Upper lobe of right lung (tissue), 1 donor: ENCODE measurements at regions not wholly inside any gene's neighbourhood (a gene's known extent, or its start where the extent isn't known, plus 50 kb on each side); places are given as distances from the start of the nearest gene placed in this dataset.
"Not testable (repeated sequence)": the region's sequence is repeated elsewhere in the genome, so short reads cannot be mapped to it uniquely, and the experiment has no call there.

Experiments
- ATAC-seq: fragments of 200-7000 bp; cut with Tn5 transposase; one replicate; pipeline ENCODE4 v1.9.1; 2020; ENCODE audit warnings: mild to moderate bottlenecking, moderate library complexity
- DNase-seq: peaks from one replicate; pipeline ENCODE4 v3.0.0-alpha.2; 2020
- H3K27ac ChIP-seq: fragments of 200-600 bp; one replicate; pipeline ENCODE4 v1.8.0; 2022
- H3K27me3 ChIP-seq: fragments of 200-600 bp; one replicate; pipeline ENCODE4 v1.8.0; 2022; ENCODE audit warnings: mild to moderate bottlenecking
- H3K36me3 ChIP-seq: fragments of 200-600 bp; one replicate; pipeline ENCODE4 v1.8.0; 2022
- H3K4me1 ChIP-seq: fragments of 200-600 bp; one replicate; pipeline ENCODE4 v1.8.0; 2022
- H3K4me3 ChIP-seq: fragments of 200-600 bp; one replicate; pipeline ENCODE4 v1.8.0; 2022; ENCODE audit warnings: mild to moderate bottlenecking
- H3K9me3 ChIP-seq: fragments of 200-600 bp; one replicate; pipeline ENCODE4 v1.8.0; 2022
- intact Hi-C: fragments of 100-400 bp; cut with DNase I; formaldehyde crosslinking; loops from one replicate; pipeline ENCODE4 v1.11.0; 2022
- donor health status: DM: no; HTN: yes; CAD: no; lungs with severe emphysema.

DNA sequence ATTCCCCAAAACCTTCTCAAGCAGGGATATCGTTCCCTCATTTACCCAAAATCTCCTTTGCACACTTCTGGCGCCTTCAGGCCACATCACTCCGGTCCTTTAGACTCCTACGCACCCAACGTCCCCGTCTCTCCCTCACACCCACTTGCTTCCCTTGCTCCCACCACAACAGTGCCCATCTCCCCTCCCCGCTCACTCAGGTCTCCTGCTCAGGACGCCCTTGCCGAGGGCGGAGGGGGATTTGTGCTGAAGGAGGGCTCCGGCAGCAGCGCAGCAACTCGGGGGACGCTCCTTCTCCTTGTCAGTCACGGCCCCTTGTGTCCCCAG lies 71.6 kb downstream of the PCMTD2 start:
- H3K4me1 ChIP-seq, DNase-seq, ATAC-seq, H3K36me3 ChIP-seq, H3K9me3 ChIP-seq, H3K27ac ChIP-seq, intact Hi-C loops, H3K4me3 ChIP-seq: not testable (repeated sequence)
- H3K27me3 ChIP-seq = peaks cover 17% of the 10 kb centered on the region

DNA sequence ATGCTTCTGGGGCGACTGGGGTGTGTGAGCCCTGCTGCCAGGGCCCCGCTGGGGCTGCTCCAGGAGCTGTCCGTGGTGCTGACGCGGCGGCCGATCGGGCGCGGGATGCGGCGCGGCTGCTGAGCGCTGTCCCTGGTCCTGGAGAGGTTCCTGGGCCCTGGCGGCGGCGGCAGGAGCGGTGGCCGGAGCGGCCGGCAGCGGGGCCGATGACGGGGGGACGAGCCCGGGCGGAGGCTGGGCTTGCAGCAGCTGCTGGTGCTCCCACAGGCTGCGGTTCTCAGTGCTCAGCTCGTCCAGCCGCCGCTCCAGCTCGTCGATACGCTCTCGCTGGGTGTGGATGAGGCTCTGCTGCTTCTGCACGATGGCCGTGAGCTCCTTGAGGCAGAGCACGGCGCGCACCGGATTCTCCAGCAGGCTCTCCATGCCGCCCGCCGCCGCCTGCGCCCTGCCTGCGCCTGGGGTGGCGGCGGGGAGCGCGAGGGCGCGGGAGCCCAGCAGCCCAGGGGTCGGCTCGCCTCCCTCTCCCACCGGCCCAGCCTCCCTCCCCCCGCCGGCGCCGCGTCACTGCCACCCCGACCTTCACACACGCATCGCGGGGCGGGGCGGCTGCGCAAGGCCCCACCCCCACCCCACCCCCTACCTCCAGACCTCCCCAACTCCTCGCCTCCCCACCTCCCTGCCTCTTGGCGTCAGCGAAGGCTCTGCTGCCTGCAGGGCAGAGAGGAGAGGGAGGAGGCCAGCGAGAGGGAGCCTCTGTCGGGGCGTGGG lies 72.2 kb downstream of the PCMTD2 start:
- intact Hi-C loops, H3K9me3 ChIP-seq, H3K4me1 ChIP-seq, H3K4me3 ChIP-seq, H3K27ac ChIP-seq, H3K36me3 ChIP-seq, DNase-seq: not testable (repeated sequence)
- peak; percentile 98 for ATAC-seq
- H3K27me3 ChIP-seq = peaks cover 15% of the 10 kb centered on the region

DNA sequence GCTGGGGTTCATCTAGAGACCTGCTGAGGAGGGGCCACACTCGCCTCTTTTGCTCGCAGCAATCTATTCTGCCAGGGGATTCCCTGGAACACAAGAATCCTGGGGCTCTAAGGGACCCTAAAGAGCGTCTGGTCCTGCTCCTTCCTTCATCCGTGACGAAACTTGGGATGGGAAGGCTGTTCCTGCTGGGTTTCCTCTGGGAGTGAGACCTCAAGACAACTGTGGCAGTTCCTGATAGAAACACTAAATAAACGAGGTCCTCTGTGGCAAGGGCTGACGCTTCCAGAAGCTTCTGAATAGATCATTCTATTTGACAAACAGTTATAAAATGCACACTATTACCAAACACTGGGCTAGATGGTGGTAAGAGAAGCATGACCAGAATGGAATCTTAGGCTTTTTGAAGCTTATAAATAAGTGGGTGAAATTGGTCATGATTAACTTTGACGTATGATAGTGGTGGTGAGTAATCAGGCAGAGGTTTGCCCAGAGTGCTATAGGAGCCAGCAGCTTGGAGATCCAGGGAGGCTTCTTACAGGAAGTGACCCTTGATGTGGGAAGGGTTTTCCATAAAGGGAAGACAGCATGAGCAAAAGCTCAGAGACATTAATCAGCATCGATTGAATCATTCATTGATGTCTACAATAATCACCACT lies 73.2 kb downstream of the PCMTD2 start:
- H3K27ac ChIP-seq, DNase-seq, ATAC-seq, H3K4me3 ChIP-seq, H3K4me1 ChIP-seq, intact Hi-C loops, H3K36me3 ChIP-seq, H3K9me3 ChIP-seq: not testable (repeated sequence)
- H3K27me3 ChIP-seq = peaks cover 12% of the 10 kb centered on the region

DNA sequence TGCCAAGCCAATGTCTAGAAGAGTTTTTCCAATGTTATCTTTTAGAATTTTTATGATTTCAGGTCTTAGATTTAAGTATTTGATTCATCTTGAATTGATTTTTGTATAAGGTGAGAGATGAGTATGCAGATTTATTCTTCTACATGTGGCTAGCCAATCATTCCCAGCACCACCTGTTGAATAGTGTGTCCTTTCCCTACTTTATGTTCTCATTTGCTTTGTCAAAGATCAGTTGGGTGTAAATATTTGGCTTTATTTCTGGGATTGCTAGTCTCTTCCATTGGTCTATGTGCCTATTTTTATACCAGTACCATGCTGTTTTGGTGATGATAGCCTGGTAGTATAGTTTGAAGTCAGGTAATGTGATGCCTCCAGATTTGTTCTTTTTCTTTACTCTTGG lies 77.1 kb downstream of the PCMTD2 start:
- ATAC-seq, intact Hi-C loops, H3K4me3 ChIP-seq, H3K4me1 ChIP-seq, DNase-seq, H3K36me3 ChIP-seq, H3K9me3 ChIP-seq, H3K27me3 ChIP-seq, H3K27ac ChIP-seq: not testable (repeated sequence)
